Ramos (cell line): ENCODE measurements at regions not wholly inside any gene's neighbourhood (a gene's known extent, or its start where the extent isn't known, plus 50 kb on each side); places are given as distances from the start of the nearest gene placed in this dataset.

Experiments
- in situ Hi-C: fragments of 300-500 bp; cut with MboI; formaldehyde crosslinking; loops from one replicate; pipeline ENCODE4 v1.14.3; 2022; ENCODE audit warnings: low sequenced_read_pairs; ENCODE audit not compliant: unreplicated experiment

DNA sequence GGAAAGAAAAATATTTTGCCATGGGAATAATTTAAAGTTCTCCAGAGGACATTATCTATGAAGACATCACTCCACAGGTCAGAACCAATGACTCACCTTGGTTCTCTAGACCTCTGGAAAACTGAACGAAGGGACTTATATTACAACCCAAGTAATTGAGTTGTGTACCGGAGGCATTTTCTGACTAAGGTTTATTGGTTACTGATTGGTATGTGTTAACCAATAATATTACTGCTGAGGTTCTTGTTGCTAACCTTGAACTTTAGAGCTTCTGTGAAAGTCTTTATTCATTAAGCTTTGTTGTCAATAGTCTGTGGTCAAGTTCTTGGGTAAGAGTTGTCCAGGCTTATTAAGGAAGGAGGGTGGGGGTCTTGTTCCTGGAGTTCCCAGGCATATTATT is 78.1 kb upstream of the MTPN start:
- in situ Hi-C loops = no loop called here

DNA sequence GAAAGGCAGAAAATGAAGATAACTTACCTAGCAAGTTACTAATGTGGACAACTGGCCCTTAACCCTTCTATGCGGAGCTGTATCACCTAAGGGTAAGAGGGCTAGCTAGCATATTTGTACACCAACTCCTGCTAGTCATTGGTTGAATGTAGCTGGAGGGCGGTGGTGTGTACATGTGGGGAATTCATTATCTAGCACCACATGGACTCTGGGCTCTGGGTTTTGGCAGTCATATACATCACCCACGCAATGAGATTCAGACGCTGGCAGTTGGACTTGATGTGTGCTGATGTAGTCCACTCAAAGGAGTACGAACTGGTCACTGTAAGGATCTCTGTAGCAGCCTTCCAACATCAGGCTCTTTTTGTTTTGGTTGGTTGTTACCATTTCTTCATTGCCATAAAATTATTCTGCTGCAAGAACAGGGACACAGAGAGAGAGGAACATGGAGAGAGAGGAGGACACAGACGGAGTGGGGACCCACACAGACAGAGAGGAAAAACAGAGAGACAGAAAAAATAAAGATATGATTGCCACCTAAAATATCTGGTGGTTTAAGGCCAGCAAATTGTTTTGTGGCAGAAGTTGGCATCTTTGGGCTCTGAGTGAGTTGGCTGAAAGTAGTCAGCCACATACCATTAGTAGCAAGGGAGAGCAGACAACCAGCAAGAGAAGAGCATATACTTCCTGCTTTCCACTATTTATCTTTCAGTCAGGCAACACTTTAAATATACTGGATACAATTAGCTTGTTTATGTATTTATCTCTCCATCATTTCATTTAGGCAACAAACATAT is 76.7 kb upstream of the MTPN start:
- in situ Hi-C loops = no loop called here

DNA sequence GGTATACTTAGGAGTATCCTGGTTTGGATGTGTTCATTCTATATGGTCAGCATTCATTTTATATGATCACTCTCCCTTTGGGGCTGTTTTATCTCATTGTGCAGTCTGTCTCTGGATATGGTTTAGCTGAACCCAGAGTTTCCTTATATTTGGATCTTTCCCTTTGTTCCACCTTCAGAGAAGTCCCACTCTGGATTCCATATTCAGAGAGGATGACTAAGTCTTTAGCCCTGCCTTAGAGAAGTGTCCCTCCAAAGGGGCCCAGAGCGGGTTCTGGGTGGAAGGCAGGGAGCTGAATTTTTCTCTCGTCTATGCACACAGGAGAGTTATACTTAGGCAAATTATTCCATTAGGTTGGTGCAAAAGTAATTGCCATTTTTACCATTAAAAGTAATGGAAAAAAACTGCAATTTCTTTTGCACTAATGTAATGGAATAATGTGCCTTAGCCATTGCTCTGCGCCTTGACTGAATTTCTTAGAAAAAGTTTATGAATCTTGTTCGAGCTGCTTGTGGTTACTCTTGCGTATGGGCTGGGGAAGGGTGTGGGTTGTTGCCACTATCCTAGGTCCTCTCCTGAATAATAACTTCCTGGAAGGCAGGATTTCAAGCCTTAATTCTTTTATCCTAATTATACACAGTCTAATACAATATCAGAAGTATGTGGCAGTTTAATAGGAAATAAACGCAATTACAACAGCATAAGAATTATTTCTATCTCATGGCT is 74.2 kb upstream of the MTPN start:
- in situ Hi-C loops = no loop called here

DNA sequence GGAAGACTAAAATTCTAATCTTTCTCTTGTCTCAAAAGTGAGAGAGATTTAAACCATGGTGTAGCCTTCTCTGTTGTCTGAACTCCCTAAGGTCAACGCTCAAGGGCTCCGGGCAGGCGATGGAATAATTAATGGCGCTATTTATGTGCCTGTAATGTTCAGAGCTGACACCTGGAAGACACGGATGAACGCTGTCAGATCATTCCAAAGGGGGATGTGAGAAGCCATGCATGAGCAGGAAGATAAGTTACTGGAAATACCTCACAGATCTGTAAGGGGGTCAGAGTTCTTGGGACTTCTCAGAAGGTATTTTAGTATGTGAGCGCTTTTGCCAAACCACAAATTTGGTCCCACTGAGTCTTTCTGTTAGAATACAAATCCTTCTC is 73.3 kb upstream of the MTPN start:
- in situ Hi-C loops = no loop called here

DNA sequence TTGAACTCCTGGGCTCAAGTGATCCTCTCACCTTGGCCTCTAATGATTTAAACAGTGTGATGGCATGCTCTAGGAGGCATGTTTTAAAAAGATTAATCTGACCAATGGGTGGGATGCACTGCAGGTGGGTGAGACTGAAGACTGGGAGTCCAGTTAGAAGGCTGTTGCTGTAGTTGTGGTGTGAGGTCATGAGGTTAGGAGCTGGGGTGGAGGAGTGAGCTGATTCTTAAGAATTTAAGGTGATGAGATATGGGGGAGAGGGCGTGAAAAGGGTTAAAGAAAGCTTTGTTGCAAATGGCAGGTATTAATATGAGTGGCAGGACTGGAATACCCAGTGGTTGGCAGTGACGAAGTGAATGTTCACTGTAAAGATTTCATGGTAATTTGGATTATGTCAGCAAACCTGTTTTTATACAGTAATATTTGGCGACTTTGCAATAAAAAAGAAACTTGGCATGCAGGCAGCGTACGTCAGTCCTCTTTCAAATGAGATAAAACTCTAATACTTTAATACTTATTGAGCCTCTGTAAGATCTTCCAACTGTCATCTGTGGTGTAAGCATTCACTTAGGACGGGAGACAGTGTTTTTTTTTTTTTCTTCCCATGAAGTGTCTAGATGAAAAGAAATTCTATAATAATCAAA is 72.8 kb upstream of the MTPN start:
- in situ Hi-C loops = no loop called here

DNA sequence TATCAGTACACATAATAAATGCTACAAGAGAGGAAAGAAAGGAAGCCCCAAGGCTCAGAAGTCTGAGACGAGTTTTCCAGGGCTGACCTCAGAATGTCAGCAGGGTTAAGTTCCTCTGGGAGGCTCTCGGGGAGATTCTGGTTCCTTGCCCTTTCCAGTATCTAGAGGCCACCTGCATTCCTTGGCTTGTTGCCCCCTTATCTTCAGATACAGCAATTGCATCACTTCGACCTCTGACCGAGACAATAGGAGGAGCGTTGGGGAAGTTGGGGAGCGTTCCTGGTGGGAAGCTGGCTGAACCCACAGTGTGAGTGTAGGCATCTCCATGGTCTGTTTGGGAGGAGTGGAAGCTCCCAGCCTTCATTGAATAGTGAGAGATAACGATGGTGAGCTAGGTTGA is 72.0 kb upstream of the MTPN start:
- in situ Hi-C loops = no loop called here

DNA sequence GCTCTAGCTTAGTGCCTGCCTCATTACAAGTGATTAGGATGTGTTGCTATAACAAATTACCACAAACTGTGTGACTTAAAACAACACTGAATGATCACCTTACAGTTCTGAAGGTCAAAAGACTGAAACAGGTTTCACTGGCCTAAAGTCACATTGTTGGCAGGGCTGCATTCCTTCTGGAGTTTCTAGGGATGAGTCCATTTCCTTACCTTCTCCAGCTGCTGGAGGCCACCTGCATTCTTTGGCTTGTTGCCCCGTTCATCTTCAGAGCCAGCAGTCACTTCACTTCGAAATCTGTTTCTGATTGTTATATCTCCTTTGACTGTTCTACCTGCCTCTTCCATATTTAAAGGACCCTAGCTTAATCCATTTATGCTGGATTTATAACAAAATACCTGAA is 69.4 kb upstream of the MTPN start:
- in situ Hi-C loops = no loop called here

DNA sequence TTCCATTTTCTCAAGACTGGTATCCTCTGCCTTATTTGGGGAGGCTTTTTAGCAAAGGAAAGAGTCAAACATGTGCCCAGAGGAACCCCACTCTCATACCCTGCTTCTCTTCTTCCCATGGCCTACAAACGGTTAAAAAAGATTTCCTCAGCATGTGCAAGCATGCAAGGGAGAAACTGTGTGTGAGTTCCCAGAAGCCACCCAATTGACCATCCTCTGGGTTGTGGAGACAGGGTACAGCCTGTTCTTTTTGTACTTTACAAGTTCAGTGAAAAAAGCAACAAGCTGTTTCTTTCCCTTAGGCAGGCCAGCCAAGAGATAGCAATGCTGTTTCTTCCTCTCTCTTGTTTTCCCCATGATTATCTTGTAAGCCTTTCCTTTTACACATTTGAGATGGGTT is 68.8 kb upstream of the MTPN start:
- in situ Hi-C loops = no loop called here

DNA sequence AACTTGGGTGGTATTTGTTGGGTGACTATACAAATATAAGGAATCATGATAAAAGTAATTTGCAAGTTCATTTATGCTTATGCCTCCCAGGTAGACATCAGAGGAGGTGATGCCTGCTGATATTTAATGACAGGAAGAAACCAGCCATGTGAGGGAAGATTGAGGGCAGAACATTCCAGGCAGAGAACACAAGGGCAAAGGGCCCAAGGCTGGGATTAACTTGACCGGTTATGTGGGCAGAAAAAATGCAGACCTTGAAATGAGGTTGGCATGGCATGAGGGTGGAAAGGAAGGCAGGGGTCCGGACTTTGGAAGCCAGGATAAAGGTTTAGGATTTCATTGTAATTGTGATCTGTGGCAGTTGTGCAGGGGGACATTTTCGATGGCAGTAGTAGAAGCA is 68.0 kb upstream of the MTPN start:
- in situ Hi-C loops = no loop called here

DNA sequence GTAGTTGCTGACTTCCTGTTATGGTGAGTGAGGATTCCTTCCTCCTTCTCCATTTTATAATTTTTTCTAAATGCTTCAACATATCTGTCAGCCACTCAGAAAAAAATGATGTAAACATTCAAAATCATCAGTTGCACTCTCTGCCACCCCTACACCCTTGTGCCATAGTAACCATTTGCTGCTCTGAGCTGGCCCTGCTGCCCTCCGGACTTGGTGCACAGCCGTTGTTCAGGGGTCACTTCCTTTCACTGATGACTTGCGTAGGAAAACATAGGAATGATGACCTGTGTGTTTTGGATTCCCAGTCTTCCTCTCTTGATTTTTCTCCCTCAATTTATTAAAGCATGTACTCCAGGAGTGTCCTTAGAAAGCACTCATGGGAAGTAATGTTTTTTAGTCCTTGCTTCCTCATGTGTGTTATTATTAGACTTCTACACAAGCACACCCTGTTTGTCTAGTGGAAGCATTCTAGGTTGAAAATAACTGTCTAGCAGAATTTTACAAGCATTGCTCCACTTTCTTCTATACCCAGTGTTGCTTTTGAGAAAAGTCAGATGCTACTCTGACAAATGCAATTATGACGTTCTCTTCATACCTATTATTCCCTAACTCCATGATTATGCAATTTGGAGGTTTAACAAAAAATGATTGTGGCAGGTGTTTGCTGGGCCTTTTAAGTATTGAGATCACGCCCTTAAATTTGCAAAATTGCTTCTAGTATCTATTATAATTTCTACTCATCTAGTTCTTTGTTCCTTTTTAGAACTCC is 62.6 kb upstream of the MTPN start:
- in situ Hi-C loops = no loop called here

DNA sequence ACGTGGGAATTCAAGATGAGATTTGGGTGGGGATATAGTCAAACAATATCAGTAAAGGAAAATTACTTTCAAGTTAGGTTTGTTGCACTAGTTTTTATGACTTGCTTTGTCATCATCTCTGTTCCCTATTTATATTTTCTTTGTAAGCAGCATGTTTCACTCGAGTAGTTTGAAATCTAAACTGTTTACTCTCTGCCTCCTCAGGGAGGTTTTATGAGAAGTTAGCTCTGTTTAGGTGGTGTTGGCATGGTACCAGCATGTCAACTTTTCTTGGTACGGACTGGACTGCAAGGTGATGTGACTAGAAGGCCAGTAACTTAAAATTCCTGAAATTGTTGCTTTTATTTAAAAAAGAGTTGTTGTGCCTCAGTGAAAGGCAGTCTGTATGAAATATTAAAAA is 59.2 kb upstream of the MTPN start:
- in situ Hi-C loops = no loop called here

DNA sequence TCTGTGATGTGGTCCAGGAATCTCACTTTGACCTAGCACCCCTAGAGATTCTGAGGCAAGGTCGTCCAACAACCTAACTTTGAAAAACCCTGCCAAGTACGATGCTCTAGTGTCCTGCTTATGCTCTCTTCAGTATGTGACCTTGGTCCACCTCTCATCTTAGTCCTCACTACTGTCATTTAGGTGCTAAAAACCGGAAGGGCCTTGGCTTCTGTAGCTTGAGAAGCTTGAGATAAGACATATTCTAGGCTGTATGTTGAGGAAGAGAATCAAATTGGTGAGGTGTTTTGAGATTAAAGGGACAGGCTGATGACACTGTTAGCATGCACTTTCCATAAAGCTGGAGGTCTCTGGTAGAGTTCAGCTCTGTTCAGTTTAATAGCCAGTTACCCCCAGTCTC is 57.0 kb upstream of the MTPN start:
- in situ Hi-C loops = no loop called here

DNA sequence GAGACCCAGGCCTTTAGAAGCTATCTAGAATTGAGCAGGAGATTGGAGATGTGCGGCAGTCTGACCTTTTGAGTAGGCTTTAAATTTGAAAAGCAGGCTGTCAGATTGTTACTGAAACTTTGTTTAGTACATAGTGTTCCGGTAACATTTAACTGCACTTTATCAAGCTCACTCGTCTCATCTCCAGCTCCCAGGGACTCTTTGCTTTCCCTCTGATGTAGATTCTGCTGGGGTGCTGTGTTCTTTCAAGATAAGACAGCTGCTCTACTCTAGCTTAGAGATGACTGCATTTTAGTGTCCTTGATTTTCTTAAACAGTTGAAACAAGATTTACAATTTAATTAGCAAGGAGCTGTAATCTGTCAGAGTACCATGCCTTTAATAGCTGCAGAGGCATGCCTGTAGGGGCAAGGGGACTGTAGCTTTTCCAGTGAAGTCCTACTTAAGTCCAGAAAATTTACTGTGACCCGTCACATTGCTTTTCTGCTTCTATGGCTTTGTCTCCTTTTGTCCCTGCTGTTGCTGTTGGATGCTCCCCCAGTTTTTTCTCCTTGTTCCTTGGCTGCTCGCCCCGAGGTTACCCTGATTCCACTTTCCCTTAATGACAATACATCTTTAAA is 56.4 kb upstream of the MTPN start:
- in situ Hi-C loops = no loop called here

DNA sequence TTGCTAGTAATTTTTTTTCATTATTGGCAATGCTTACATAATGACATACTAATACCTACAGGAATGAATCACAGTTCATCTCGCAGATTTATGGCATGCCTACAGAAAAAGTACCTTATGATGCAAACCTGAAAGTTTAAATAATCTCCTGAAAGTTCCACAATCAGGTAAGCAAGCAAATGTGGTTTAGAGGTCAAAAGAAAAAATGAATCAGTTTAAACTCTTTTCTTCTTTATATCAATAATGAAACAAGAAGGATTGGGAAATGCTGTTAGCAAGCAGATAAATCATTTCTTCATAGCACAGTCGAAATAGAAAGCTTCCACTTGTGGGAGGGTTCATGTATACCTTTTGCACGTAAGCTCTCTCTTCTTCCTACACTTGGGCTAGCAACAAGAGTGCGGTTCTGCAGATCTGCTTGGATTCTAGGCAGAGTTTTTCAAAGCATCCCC is 53.7 kb upstream of the MTPN start:
- in situ Hi-C loops = no loop called here

DNA sequence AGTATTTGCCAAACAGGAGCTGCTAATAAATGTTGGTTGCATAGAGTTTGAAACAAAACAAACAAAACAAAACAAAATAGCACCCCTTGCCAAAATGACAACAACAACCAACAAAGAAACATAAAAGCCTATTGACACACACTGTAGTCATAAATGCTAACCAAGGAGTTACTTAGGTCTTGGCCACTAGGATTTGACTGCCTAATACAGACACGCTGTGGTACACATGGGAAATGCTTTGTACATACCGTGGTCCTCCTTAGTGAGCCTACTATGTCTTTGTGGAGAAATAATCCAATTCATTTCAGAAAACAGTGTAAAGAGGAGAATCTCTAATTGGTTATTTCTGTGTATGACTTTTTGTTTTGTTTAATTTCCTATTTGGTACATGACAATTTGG is 53.2 kb upstream of the MTPN start:
- in situ Hi-C loops = no loop called here

DNA sequence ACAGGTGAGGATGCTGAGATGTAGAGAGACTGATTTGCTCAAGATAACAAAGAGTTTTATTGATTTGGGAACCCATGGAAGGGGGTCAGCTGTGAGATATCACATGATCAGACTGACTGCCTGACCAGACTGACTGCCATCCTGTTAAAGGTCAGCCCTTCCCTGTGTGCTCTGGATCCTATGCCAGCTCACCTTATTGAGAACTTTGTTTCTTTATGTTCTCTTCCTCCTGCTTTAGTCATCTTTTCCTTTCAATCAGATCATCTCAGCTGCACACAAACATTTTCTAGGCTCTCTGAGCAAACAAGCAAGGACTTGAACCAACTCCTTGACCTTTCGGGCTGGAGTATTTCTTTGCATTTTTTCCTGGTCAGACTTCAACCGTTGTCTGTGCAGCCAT is 50.0 kb upstream of the MTPN start:
- in situ Hi-C loops = no loop called here
